GM18505 (cell line): ENCODE measurements at regions not wholly inside any gene's neighbourhood (a gene's known extent, or its start where the extent isn't known, plus 50 kb on each side); places are given as distances from the start of the nearest gene placed in this dataset.
A peak's percentile ranks its signal among the peaks of the same experiment; 100 is the strongest.

Experiments used
- ATAC-seq: cut with Tn5 transposase; IDR thresholded peaks from one replicate; pipeline ENCODE4 v1.9.1; 2021; ENCODE audit not compliant: unreplicated experiment
- POLR2A ChIP-seq: IDR thresholded peaks from 4 replicates; pipeline ENCODE4 v1.6.1; 2011; ENCODE audit warnings: borderline replicate concordance; ENCODE audit not compliant: insufficient read depth, insufficient read length; ENCODE audit errors: extremely low read depth

DNA sequence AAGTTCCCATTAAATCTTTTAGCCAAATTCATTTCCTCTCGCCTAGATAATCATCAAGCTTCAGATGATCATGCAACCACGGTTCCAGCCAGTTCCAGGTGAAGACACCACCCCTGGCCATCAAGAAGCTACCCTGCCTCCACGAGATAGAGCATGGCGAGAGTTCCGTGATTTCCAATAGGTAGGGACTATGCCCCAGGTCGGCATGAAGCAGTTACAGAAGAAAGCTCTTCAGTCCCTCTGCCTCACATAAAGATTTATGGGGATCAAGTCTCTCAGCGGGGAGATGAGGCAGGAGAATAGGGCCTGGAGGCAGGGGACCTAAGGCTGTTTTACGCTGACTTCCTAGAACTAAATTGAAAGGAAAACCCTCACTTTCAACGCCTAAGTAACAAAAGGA is 183.9 kb downstream of the OR13H1 start:
- ATAC-seq = no peak
- TF ChIP-seq POLR2A = no peak

GRCh38 chrX:131728295-131729145 is 184.6 kb downstream of the OR13H1 start:
- TF ChIP-seq POLR2A = no peak
- ATAC-seq = peak; percentile 67

DNA sequence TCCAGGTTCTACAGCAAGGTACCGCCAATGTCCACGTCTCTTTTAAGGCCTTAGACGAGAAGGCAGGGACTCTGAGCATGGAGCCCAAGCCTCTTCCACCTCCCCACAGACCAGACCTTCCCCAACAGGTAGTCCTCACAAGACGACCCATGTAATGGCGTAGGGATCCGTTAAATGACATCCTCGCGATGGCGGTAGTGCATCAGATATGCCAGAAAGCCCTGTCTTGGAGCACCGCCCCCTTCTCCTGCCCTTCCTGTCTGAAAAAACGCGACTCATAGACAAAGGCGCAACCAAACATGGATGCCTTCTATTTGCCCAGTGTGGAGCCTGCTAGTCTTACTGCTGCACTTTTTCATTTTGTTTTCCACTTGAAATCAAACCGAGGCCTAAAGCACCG is 185.4 kb downstream of the OR13H1 start:
- no peak for TF ChIP-seq POLR2A
- peak; percentile 53 for ATAC-seq

DNA sequence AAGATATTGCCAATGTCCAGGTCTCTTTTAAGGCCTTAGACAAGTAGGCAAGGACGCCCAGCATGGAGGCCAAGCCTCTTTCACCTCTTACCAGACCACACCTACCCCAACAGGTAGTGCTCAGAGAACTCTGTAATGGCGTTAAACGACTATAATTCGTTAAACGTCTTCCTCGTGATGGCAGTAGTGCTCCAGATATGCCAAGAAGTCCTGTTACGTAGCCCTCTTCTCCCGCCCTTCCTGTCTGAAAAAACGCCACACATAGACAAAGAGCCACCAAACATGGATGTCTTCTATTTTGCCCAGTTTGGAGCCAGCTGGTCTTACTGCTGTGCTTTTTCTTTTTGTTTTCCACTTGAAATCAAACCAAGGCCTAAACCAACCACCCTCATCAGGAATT is 190.7 kb downstream of the OR13H1 start:
- peak; percentile 76 for ATAC-seq
- no peak for TF ChIP-seq POLR2A

- no peak for TF ChIP-seq POLR2A
- ATAC-seq = no peak
Observed at GRCh38 chrX:131735127-131735526, 191.3 kb downstream of the OR13H1 start.

- TF ChIP-seq POLR2A = no peak
Observed at GRCh38 chrX:131739823-131740222, 195.9 kb downstream of the OR13H1 start.

DNA sequence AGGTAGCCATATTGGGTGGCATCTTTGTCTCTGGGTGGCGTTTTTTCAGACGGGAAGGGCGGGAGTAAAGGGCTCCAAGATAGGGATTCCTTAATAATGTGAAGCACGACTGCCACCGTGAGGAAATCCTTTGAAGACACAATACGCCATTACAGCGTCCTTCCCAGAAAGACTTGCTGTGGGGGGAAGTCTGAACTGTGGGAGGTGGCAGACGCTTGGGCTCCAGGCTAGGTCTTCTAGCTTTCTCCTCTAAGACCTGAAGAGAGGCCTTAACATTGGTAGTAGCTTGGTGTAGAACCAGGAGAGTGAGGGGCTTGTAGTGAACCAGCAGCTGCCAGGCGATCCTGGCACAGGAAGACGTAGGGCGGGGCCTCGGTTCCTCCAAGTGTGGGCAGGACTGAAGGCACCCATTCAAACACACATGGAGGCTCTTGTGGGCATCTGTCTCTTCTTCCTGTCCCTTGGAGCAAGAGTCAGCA is 197.3 kb downstream of the OR13H1 start:
- peak; percentile 64 for ATAC-seq

More at GRCh38 chrX:131739823-131740222, 195.9 kb downstream of the OR13H1 start:
- no peak for ATAC-seq

GRCh38 chrX:131745942-131746489 is 202.1 kb downstream of the OR13H1 start:
- TF ChIP-seq POLR2A = no peak
- no peak for ATAC-seq

More for the DNA sequence above, 197.3 kb downstream of the OR13H1 start:
- TF ChIP-seq POLR2A = no peak

DNA sequence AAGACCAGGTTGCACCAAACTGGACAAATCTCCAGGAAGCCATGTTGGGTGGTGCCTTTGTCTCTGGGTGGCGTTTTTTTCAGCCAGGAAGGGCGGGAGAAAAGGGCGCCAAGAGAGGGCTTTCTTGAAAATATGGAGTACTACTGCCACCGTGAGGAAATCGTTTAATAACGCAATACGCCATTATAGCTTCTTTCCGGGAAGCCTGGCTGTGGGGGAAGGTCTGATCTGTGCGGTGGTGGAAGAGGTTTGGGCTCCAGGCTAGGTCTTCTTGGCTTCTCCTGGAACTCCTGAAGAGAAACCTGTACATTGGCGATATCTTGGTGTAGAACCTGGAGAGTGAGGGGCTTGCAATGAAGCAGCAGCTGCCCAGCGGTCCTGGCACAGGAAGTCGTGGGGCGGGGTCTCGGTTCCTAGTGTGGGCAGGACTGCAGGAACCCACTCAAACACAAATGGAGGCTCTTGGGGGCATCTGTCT is 202.7 kb downstream of the OR13H1 start:
- TF ChIP-seq POLR2A = no peak
- peak; percentile 46 for ATAC-seq

- ATAC-seq = peak; percentile 52
- no peak for TF ChIP-seq POLR2A
Observed at GRCh38 chrX:131747173-131747572, 203.3 kb downstream of the OR13H1 start.

DNA sequence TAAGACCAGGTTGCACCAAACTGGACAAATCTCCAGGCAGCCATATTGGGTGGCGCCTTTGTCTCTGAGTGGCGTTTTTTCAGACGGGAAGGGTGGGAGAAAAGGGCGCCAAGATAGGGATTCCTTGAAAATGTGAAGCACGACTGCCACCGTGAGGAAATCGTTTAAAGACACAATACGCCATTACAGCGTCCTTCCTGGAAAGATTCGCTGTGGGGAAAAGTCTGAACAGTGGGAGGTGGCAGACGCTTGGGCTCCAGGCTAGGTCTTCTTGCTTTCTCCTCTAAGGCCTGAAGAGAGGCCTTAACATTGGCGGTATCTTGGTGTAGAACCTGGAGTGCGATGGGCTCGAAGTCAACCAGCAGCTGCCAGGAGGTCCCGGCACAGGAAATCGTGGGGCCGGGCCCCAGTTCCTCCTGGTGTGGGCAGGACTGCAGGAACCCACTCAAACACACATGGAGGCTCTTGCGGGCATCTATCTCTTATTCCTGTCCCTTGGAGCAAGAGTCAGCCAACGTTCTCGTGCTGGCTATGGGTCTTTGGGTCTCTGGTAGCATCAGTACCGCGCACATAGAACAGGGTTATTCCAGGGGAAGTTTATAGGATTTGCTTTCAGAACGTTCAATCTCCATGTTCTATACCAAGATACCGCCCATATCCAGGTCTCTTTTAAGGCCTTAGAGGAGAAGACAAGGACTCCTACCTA is 208.8 kb downstream of the OR13H1 start:
- peak; percentile 48 for ATAC-seq
- no peak for TF ChIP-seq POLR2A

GRCh38 chrX:131762802-131763234 is 218.9 kb downstream of the OR13H1 start:
- peak; percentile 52 for ATAC-seq
- no peak for TF ChIP-seq POLR2A

- ATAC-seq = peak; percentile 73
- TF ChIP-seq POLR2A = no peak
Observed at GRCh38 chrX:131763674-131764073, 219.8 kb downstream of the OR13H1 start.
